ENCODE measurements at regions not wholly inside any gene's neighbourhood (a gene's known extent, or its start where the extent isn't known, plus 50 kb on each side); places are given as distances from the start of the nearest gene placed in this dataset.

- Histone ChIP-seq H3K4me3 (no peak overlapping the region), H3K36me3 (no peaks in the 10 kb centered on the region), H3K27me3 (replicated peaks in 1 of 7) (no peaks in the 10 kb centered on the region), H3K9me3 (peaks cover 0 to 5% (median 0%) of the 10 kb centered on the region in 8 donors), H3K27ac (no peak overlapping the region), H3K4me1 (no peaks in the 10 kb centered on the region)
- intact Hi-C loops (cut with DNase I; ENCODE audit: low total_unique reads): no loop called here
- 56 to 73% (median 59%) methylated on average over 2 of the region's 2 CpGs for WGBS, 5 donors
- TF ChIP-seq POLR2A (IDR thresholded peaks at IDR 0.05) (no peak), CTCF (IDR thresholded peaks at IDR 0.05 in 8 of 11, conservative IDR thresholded peaks at IDR 0.05 in 3 of 11) (no peak), POLR2AphosphoS5 (IDR thresholded peaks at IDR 0.05) (no peak)
- DNase-seq: no peak
These were observed 481.6 kb downstream of the PABPC4L start for GRCh38 chr4:133720001-133720400.

- H3K9me3 ChIP-seq: peaks cover 0 to 5% (median 0%) of the 10 kb centered on the region in 8 donors
- no peak for DNase-seq
- no peaks in the 10 kb centered on the region for H3K27me3 ChIP-seq (replicated peaks in 1 of 7)
- TF ChIP-seq POLR2A (IDR thresholded peaks at IDR 0.05): no peak
- no peak for TF ChIP-seq POLR2AphosphoS5 (IDR thresholded peaks at IDR 0.05)
- no peak for TF ChIP-seq CTCF (IDR thresholded peaks at IDR 0.05 in 8 of 11, conservative IDR thresholded peaks at IDR 0.05 in 3 of 11)
- H3K4me1 ChIP-seq: no peaks in the 10 kb centered on the region
- no peak overlapping the region for H3K27ac ChIP-seq
- intact Hi-C loops (cut with DNase I; ENCODE audit: low total_unique reads): no loop called here
- no peaks in the 10 kb centered on the region for H3K36me3 ChIP-seq
- H3K4me3 ChIP-seq: no peak overlapping the region
These were observed 482.5 kb downstream of the PABPC4L start for GRCh38 chr4:133719098-133719497.

- Histone ChIP-seq H3K27me3 (replicated peaks in 1 of 7) (no peaks in the 10 kb centered on the region), H3K27ac (no peak overlapping the region), H3K9me3 (no peaks in the 10 kb centered on the region), H3K4me3 (no peak overlapping the region), H3K4me1 (no peaks in the 10 kb centered on the region), H3K36me3 (no peaks in the 10 kb centered on the region)
- intact Hi-C loops (cut with DNase I; ENCODE audit: low total_unique reads): no loop called here
- TF ChIP-seq POLR2A (IDR thresholded peaks at IDR 0.05) (no peak), CTCF (IDR thresholded peaks at IDR 0.05 in 8 of 11, conservative IDR thresholded peaks at IDR 0.05 in 3 of 11) (no peak), POLR2AphosphoS5 (IDR thresholded peaks at IDR 0.05) (no peak)
- DNase-seq: no peak
These were observed 487.4 kb downstream of the PABPC4L start for GRCh38 chr4:133714211-133714610.

GRCh38 chr4:133713340-133713739, 488.2 kb downstream of the PABPC4L start:
- H3K4me3 ChIP-seq: no peak overlapping the region
- TF ChIP-seq POLR2AphosphoS5 (IDR thresholded peaks at IDR 0.05): no peak
- no peak overlapping the region for H3K27ac ChIP-seq
- no peak for DNase-seq
- intact Hi-C loops (cut with DNase I; ENCODE audit: low total_unique reads): no loop called here
- no peaks in the 10 kb centered on the region for H3K36me3 ChIP-seq
- H3K27me3 ChIP-seq (replicated peaks in 1 of 7): no peaks in the 10 kb centered on the region
- H3K9me3 ChIP-seq: peaks cover 0 to 7% (median under 1%) of the 10 kb centered on the region in 8 donors
- no peaks in the 10 kb centered on the region for H3K4me1 ChIP-seq
- WGBS, 5 donors: 55 to 74% (median 63%) methylated on average over 3 of the region's 3 CpGs

DNA sequence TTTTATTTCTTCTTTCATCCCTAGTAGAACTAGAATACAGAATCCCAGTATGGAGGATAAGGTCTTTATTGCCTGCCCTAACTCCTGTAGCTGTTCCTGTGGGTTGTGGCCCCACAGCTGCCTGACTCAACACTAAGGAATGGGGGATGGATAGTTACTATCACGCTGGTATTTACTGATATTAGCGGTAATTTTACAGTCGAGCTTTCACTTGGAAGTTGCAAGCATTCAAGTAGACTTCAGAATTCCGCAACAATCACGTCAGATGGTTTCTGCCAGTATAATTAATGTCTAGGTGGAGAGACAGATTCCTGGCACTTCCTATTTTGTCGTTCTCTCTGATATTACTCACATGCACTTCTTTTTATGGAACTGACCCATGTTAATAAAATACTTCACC, 489.8 kb downstream of the PABPC4L start:
- intact Hi-C loops (cut with DNase I; ENCODE audit: low total_unique reads): no loop called here
- 80 to 91% (median 87%) methylated on average over 6 of the region's 6 CpGs for WGBS, 5 donors
- peaks cover 0 to 16% (median 9%) of the 10 kb centered on the region in 8 donors for H3K9me3 ChIP-seq
- no peaks in the 10 kb centered on the region for H3K4me1 ChIP-seq
- no peak overlapping the region for H3K4me3 ChIP-seq
- H3K36me3 ChIP-seq: no peaks in the 10 kb centered on the region
- DNase-seq: no peak
- no peak overlapping the region for H3K27ac ChIP-seq
- TF ChIP-seq POLR2AphosphoS5 (IDR thresholded peaks at IDR 0.05) (no peak), CTCF (IDR thresholded peaks at IDR 0.05 in 8 of 11, conservative IDR thresholded peaks at IDR 0.05 in 3 of 11) (no peak), POLR2A (IDR thresholded peaks at IDR 0.05) (no peak)
- no peaks in the 10 kb centered on the region for H3K27me3 ChIP-seq (replicated peaks in 1 of 7)
